IMR-90 (cell line): ENCODE measurements at regions not wholly inside any gene's neighbourhood (a gene's known extent, or its start where the extent isn't known, plus 50 kb on each side); places are given as distances from the start of the nearest gene placed in this dataset.

Source experiments
- ATAC-seq: fragments of 200-7000 bp; cut with Tn5 transposase; 2 replicates; pipeline ENCODE4 v1.9.1; 2020; ENCODE audit warnings: low read depth, mild to moderate bottlenecking, moderate library complexity
- BruUV-seq: library from RNA; stranded (reverse); fragments of 400-500 nt; replicated peaks from 2 replicates; lab custom pipeline; 2021; lab: Mats Ljungman, UMichigan
- CTCF ChIA-PET: fragments of 300-600 bp; formaldehyde crosslinking; extraction: SDS; loops from one replicate; lab custom pipeline; 2021; ENCODE audit warnings: antibody characterized with exemption; lab: Yijun Ruan, JAX
- POLR2A ChIA-PET: fragments of 300-600 bp; sonication (Branson Sonifier 250); formaldehyde crosslinking; loops from one replicate; lab custom pipeline; 2022; ENCODE audit warnings: antibody characterized with exemption; ENCODE audit not compliant: unreplicated experiment; lab: Charles Lee
- DNase-seq: peaks from one replicate; pipeline ENCODE4 v3.0.0; 2013
- H2AFZ ChIP-seq: replicated peaks from 2 replicates; pipeline ENCODE3; 2013; ENCODE audit warnings: low read length, mild to moderate bottlenecking; ENCODE audit not compliant: poor library complexity
- H2AK5ac ChIP-seq: 2 replicates; pipeline ENCODE4 v1.6.1; 2013; ENCODE audit warnings: low read depth, low read length, inconsistent platforms
- H2AK9ac ChIP-seq: replicated peaks from 2 replicates; pipeline ENCODE3; 2013; ENCODE audit warnings: mild to moderate bottlenecking, low read depth, low read length, moderate library complexity; ENCODE audit not compliant: poor library complexity
- H2BK120ac ChIP-seq: 2 replicates; pipeline ENCODE4 v1.6.1; 2013; ENCODE audit warnings: low read depth, low read length, inconsistent platforms
- H2BK15ac ChIP-seq: 3 replicates; pipeline ENCODE4 v1.6.1; 2013; ENCODE audit warnings: low read depth, low read length, inconsistent platforms
- H2BK20ac ChIP-seq: 2 replicates; pipeline ENCODE4 v1.6.1; 2013; ENCODE audit warnings: low read depth, mild to moderate bottlenecking, inconsistent platforms, low read length, moderate library complexity
- H2BK5ac ChIP-seq: 2 replicates; pipeline ENCODE4 v1.6.1; 2013; ENCODE audit warnings: mild to moderate bottlenecking, low read depth, low read length, inconsistent platforms; ENCODE audit not compliant: poor library complexity, severe bottlenecking
- H3K14ac ChIP-seq: replicated peaks from 2 replicates; pipeline ENCODE4 v1.6.1; 2013; ENCODE audit warnings: low read depth, low read length, inconsistent platforms
- H3K18ac ChIP-seq: 2 replicates; pipeline ENCODE4 v1.6.1; 2013; ENCODE audit warnings: low read depth, low read length, control low read depth
- H3K23ac ChIP-seq: 2 replicates; pipeline ENCODE4 v1.6.1; 2013; ENCODE audit warnings: low read depth, low read length, inconsistent platforms
- H3K27ac ChIP-seq: 2 replicates; pipeline ENCODE4 v1.5.1; 2013; ENCODE audit warnings: mild to moderate bottlenecking, control low read depth, low read length; ENCODE audit not compliant: insufficient read depth
- H3K27me3 ChIP-seq: 2 replicates; pipeline ENCODE4 v1.6.1; 2013; ENCODE audit warnings: low read length; ENCODE audit not compliant: control insufficient read depth, insufficient read depth
- H3K36me3 ChIP-seq: 2 replicates; pipeline ENCODE4 v1.6.1; 2013; ENCODE audit warnings: low read length, mixed read lengths; ENCODE audit not compliant: control insufficient read depth, insufficient read depth
- H3K4ac ChIP-seq: 2 replicates; pipeline ENCODE4 v1.6.1; 2013; ENCODE audit warnings: low read depth, low read length, inconsistent platforms
- H3K4me1 ChIP-seq: 2 replicates; pipeline ENCODE4 v1.6.1; 2013; ENCODE audit warnings: low read length, mixed read lengths; ENCODE audit not compliant: control insufficient read depth, insufficient read depth
- H3K4me2 ChIP-seq: 2 replicates; pipeline ENCODE4 v1.6.1; 2013; ENCODE audit warnings: low read depth, mild to moderate bottlenecking, control low read depth, low read length, moderate library complexity
- H3K4me3 ChIP-seq: 2 replicates; pipeline ENCODE4 v1.5.1; 2013; ENCODE audit warnings: low read depth, mild to moderate bottlenecking, control low read depth, low read length, moderate library complexity; ENCODE audit not compliant: insufficient read depth
- H3K56ac ChIP-seq: 2 replicates; pipeline ENCODE4 v1.6.1; 2013; ENCODE audit warnings: low read length, inconsistent platforms; ENCODE audit not compliant: insufficient read depth; ENCODE audit errors: extremely low read depth
- H3K79me1 ChIP-seq, 2 experiments: 2 replicates each; pipeline ENCODE4 v1.6.1; 2013; ENCODE audit warnings: low read length in 2 of 2, inconsistent platforms in 1 of 2, low read depth in 1 of 2
- H3K9ac ChIP-seq: 2 replicates; pipeline ENCODE4 v1.6.1; 2013; ENCODE audit warnings: low read depth, low read length, control low read depth
- H3K9me1 ChIP-seq: 2 replicates; pipeline ENCODE4 v1.6.1; 2013; ENCODE audit warnings: low read length, inconsistent platforms; ENCODE audit not compliant: insufficient read depth
- H3K9me3 ChIP-seq: 2 replicates; pipeline ENCODE4 v1.6.1; 2013; ENCODE audit warnings: low read length; ENCODE audit not compliant: control insufficient read depth, insufficient read depth
- H4K20me1 ChIP-seq: 2 replicates; pipeline ENCODE4 v1.6.1; 2013; ENCODE audit warnings: low read length, inconsistent platforms; ENCODE audit not compliant: insufficient read depth
- H4K5ac ChIP-seq: 2 replicates; pipeline ENCODE4 v1.6.1; 2013; ENCODE audit warnings: mild to moderate bottlenecking, low read depth, low read length, control low read depth
- H4K8ac ChIP-seq, 2 experiments: 2 replicates each; pipeline ENCODE4 v1.6.1; 2013; ENCODE audit warnings: low read depth in 2 of 2, low read length in 2 of 2, control low read depth in 1 of 2, inconsistent platforms in 1 of 2
- H4K91ac ChIP-seq: 2 replicates; pipeline ENCODE4 v1.6.1; 2013; ENCODE audit warnings: low read depth, low read length, inconsistent platforms; ENCODE audit not compliant: insufficient read depth
- BHLHE40 ChIP-seq: fragments of 150-350 bp; IDR thresholded peaks from 2 replicates; pipeline ENCODE4 v1.6.1; 2016; ENCODE audit warnings: mild to moderate bottlenecking, low read depth, low read length
- CEBPB ChIP-seq: IDR thresholded peaks from 2 replicates; pipeline ENCODE4 v1.6.1; 2012; ENCODE audit warnings: low read depth, low read length, improper control_type of control experiment
- CHD1 ChIP-seq: IDR thresholded peaks from 2 replicates; pipeline ENCODE4 v1.6.1; 2012; ENCODE audit warnings: low read depth, low read length, improper control_type of control experiment
- CTCF ChIP-seq: conservative IDR thresholded peaks from 2 replicates; pipeline ENCODE4 v1.5.1; 2012; ENCODE audit warnings: mild to moderate bottlenecking, low read depth, low read length, improper control_type of control experiment
- FOS ChIP-seq: fragments of 150-350 bp; IDR thresholded peaks from 2 replicates; pipeline ENCODE4 v1.6.1; 2016; ENCODE audit warnings: low read depth, low read length
- MAFK ChIP-seq: IDR thresholded peaks from 2 replicates; pipeline ENCODE4 v1.6.1; 2012; ENCODE audit warnings: low read depth, low read length, improper control_type of control experiment
- MAZ ChIP-seq: IDR thresholded peaks from 2 replicates; pipeline ENCODE4 v1.6.1; 2012; ENCODE audit warnings: low read depth, mild to moderate bottlenecking, low read length, improper control_type of control experiment, moderate library complexity, borderline replicate concordance
- MXI1 ChIP-seq: IDR thresholded peaks from 2 replicates; pipeline ENCODE4 v1.6.1; 2012; ENCODE audit warnings: low read depth, mild to moderate bottlenecking, low read length, moderate library complexity, borderline replicate concordance
- NFE2L2 ChIP-seq: fragments of 150-350 bp; IDR thresholded peaks from 2 replicates; pipeline ENCODE4 v1.6.1; 2016; ENCODE audit warnings: low read depth, mild to moderate bottlenecking, low read length
- POLR2A ChIP-seq: IDR thresholded peaks from 2 replicates; pipeline ENCODE4 v1.6.1; 2012; ENCODE audit warnings: mild to moderate bottlenecking, low read depth, low read length
- RAD21 ChIP-seq: IDR thresholded peaks from 2 replicates; pipeline ENCODE4 v1.6.1; 2012; ENCODE audit warnings: low read length, improper control_type of control experiment
- RCOR1 ChIP-seq: IDR thresholded peaks from 2 replicates; pipeline ENCODE4 v1.6.1; 2012; ENCODE audit warnings: mild to moderate bottlenecking, low read length, improper control_type of control experiment; ENCODE audit not compliant: insufficient replicate concordance
- SMC3 ChIP-seq: fragments of 150-350 bp; IDR thresholded peaks from 2 replicates; pipeline ENCODE4 v1.6.1; 2016; ENCODE audit warnings: low read depth, mild to moderate bottlenecking, antibody characterized with exemption, low read length, moderate library complexity
- USF2 ChIP-seq: fragments of 150-350 bp; IDR thresholded peaks from 2 replicates; pipeline ENCODE4 v1.6.1; 2017; ENCODE audit warnings: mild to moderate bottlenecking, antibody characterized with exemption, low read length, low read depth
- WGBS, 2 experiments: methylation state at CpG; one replicate each; pipeline versions ENCODE4 v1.1.5 to v1.1.7; 2013; ENCODE audit warnings: missing lambda C conversion rate in 2 of 2; ENCODE audit not compliant: insufficient read length in 1 of 2; ENCODE audit errors: extremely low coverage in 2 of 2; 5-methylcytosine and 5-hydroxymethylcytosine counted together
- dilution Hi-C: fragments of 300-500 bp; cut with HindIII; formaldehyde crosslinking; loops from one replicate; pipeline ENCODE4 v1.14.3; 2018; ENCODE audit warnings: low sequenced_read_pairs; ENCODE audit not compliant: unreplicated experiment
- in situ Hi-C: fragments of 300-500 bp; cut with MboI; formaldehyde crosslinking; loops from 3 replicates; pipeline ENCODE4 v1.14.3; 2019; ENCODE audit warnings: low sequenced_read_pairs, inconsistent platforms, mixed read lengths
- intact Hi-C: fragments of 100-400 bp; cut with micrococcal nuclease; formaldehyde crosslinking; loops from 2 replicates; pipeline ENCODE4 v1.10.0; 2022
- TF ChIP-seq, protein P1 (sequence below): fragments of 150-350 bp; IDR thresholded peaks from 2 replicates; pipeline ENCODE4 v1.6.1; 2016; ENCODE audit warnings: low read depth, mild to moderate bottlenecking, low read length, moderate library complexity, borderline replicate concordance

- no peaks in the 10 kb centered on the region for H4K20me1 ChIP-seq
- peak overlapping the region; percentile 1; the same call in 1 of the 2 replicates for H3K4ac ChIP-seq
- intact Hi-C loops (loop anchor here (5.0 to 10.0 kb wide), 2 partner anchors 196 to 821 kb away; no protein-coding TSS in a partner anchor), dilution Hi-C loops (no loop called here), in situ Hi-C loops (loop anchor here (5.0 to 25.0 kb wide), 6 partner anchors 349 to 1234 kb away; no protein-coding TSS in a partner anchor)
- H3K9ac ChIP-seq, result no peak overlapping the region
- peak overlapping the region; percentile 40; the same call in 1 of the 3 replicates for H2BK15ac ChIP-seq
- H3K4me1 ChIP-seq, result no peaks in the 10 kb centered on the region
- H2BK20ac ChIP-seq, result peak overlapping the region; percentile 22
- no peak overlapping the region for H2AK9ac ChIP-seq
- H3K4me3 ChIP-seq, result no peak overlapping the region
- H3K27ac ChIP-seq, result no peak overlapping the region
- H4K91ac ChIP-seq, result 0 out of 2 replicates have a peak overlapping the region, but pooled peaks have one; percentile 28
- H3K56ac ChIP-seq, result no peak overlapping the region
- H2BK5ac ChIP-seq, result peak overlapping the region; percentile 13
- no CpG with 5 or more reads among the region's 4 CpGs for WGBS, 2 experiments
- BruUV-seq, result no TSS peak
- no peaks in the 10 kb centered on the region for H3K9me1 ChIP-seq
- no peak for DNase-seq
- peak overlapping the region; percentile 7 for H2BK120ac ChIP-seq
- H4K5ac ChIP-seq, result peak overlapping the region; percentile 57
- no peaks in the 10 kb centered on the region for H3K79me1 ChIP-seq
- no peak overlapping the region for H3K4me2 ChIP-seq
- TF ChIP-seq BHLHE40 (no peak), RCOR1 (no peak), MXI1 (no peak), CTCF (no peak), CEBPB (no peak), POLR2A (no peak), RAD21 (no peak), MAZ (no peak), SMC3 (no peak), CHD1 (no peak), NFE2L2 (no peak), FOS (no peak), MAFK (no peak), USF2 (no peak)
- TF ChIP-seq, protein P1, sequence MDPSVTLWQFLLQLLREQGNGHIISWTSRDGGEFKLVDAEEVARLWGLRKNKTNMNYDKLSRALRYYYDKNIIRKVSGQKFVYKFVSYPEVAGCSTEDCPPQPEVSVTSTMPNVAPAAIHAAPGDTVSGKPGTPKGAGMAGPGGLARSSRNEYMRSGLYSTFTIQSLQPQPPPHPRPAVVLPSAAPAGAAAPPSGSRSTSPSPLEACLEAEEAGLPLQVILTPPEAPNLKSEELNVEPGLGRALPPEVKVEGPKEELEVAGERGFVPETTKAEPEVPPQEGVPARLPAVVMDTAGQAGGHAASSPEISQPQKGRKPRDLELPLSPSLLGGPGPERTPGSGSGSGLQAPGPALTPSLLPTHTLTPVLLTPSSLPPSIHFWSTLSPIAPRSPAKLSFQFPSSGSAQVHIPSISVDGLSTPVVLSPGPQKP, result no peak
- H3K36me3 ChIP-seq, result no peaks in the 10 kb centered on the region
- H3K18ac ChIP-seq, result peak overlapping the region; percentile 54
- H4K8ac ChIP-seq, result no peak overlapping the region; a peak in 1 of 4 replicates
- POLR2A ChIA-PET, result no interaction called here
- H2AK5ac ChIP-seq, result no peak overlapping the region; the same call in 1 of the 2 replicates
- no peak for ATAC-seq
- H3K9me3 ChIP-seq, result peaks cover 2% of the 10 kb centered on the region; the same call in 1 of the 2 replicates
- no peak overlapping the region for H3K23ac ChIP-seq
- no peak overlapping the region for H3K14ac ChIP-seq
- no peak overlapping the region for H2AFZ ChIP-seq
- CTCF ChIA-PET, result interaction anchor here (2.0 kb wide), 1 partner anchor 1041 kb away, joined by 11 read pairs; no protein-coding TSS in a partner anchor
- no peaks in the 10 kb centered on the region for H3K27me3 ChIP-seq
These were observed 736.9 kb upstream of the ADAMTS5 start for GRCh38 chr21:27703791-27704190.
